ENCODE measurements at regions not wholly inside any gene's neighbourhood (a gene's known extent, or its start where the extent isn't known, plus 50 kb on each side); places are given as distances from the start of the nearest gene placed in this dataset.

GRCh38 chr5:2220741-2221140 lies 338.0 kb upstream of the IRX4 start:
- DNase-seq (ENCODE audit: low read depth in 1 of 2, low spot score in 1 of 2) = no peak

- no peak for DNase-seq (ENCODE audit: low read depth in 1 of 2, low spot score in 1 of 2)
Observed at GRCh38 chr5:2219149-2219776, 336.5 kb upstream of the IRX4 start.

- DNase-seq (ENCODE audit: low read depth in 1 of 2, low spot score in 1 of 2) = no peak
Observed at GRCh38 chr5:2217219-2217618, 334.5 kb upstream of the IRX4 start.

GRCh38 chr5:2214910-2215590 lies 332.3 kb upstream of the IRX4 start:
- DNase-seq (ENCODE audit: low read depth in 1 of 2, low spot score in 1 of 2) = no peak

- DNase-seq (ENCODE audit: low read depth in 1 of 2, low spot score in 1 of 2) = no peak
Observed at GRCh38 chr5:2213121-2213730, 330.5 kb upstream of the IRX4 start.

GRCh38 chr5:2212481-2212880 lies 329.8 kb upstream of the IRX4 start:
- no peak for DNase-seq (ENCODE audit: low read depth in 1 of 2, low spot score in 1 of 2)

- no peak for DNase-seq (ENCODE audit: low read depth in 1 of 2, low spot score in 1 of 2)
Observed at GRCh38 chr5:2208239-2208544, 325.5 kb upstream of the IRX4 start.

- DNase-seq (ENCODE audit: low read depth in 1 of 2, low spot score in 1 of 2) = no peak
Observed at GRCh38 chr5:2207416-2208238, 324.9 kb upstream of the IRX4 start.

GRCh38 chr5:2207109-2207399 lies 324.3 kb upstream of the IRX4 start:
- no peak for DNase-seq (ENCODE audit: low read depth in 1 of 2, low spot score in 1 of 2)

GRCh38 chr5:2206293-2207108 lies 323.8 kb upstream of the IRX4 start:
- DNase-seq (ENCODE audit: low read depth in 1 of 2, low spot score in 1 of 2) = no peak

- no peak for DNase-seq (ENCODE audit: low read depth in 1 of 2, low spot score in 1 of 2)
Observed at GRCh38 chr5:2205596-2206226, 323.0 kb upstream of the IRX4 start.

GRCh38 chr5:2205185-2205585 lies 322.5 kb upstream of the IRX4 start:
- DNase-seq (ENCODE audit: low read depth in 1 of 2, low spot score in 1 of 2) = no peak

GRCh38 chr5:2204366-2205184 lies 321.9 kb upstream of the IRX4 start:
- no peak for DNase-seq (ENCODE audit: low read depth in 1 of 2, low spot score in 1 of 2)

GRCh38 chr5:2203774-2204173 lies 321.0 kb upstream of the IRX4 start:
- DNase-seq (ENCODE audit: low read depth in 1 of 2, low spot score in 1 of 2) = no peak

GRCh38 chr5:2201832-2202231 lies 319.1 kb upstream of the IRX4 start:
- DNase-seq (ENCODE audit: low read depth in 1 of 2, low spot score in 1 of 2) = no peak

- no peak for DNase-seq (ENCODE audit: low read depth in 1 of 2, low spot score in 1 of 2)
Observed at GRCh38 chr5:2201421-2201820, 318.7 kb upstream of the IRX4 start.

- no peak for DNase-seq (ENCODE audit: low read depth in 1 of 2, low spot score in 1 of 2)
Observed at GRCh38 chr5:2201011-2201410, 318.3 kb upstream of the IRX4 start.

GRCh38 chr5:2200261-2200950 lies 317.7 kb upstream of the IRX4 start:
- DNase-seq (ENCODE audit: low read depth in 1 of 2, low spot score in 1 of 2) = no peak

GRCh38 chr5:2199697-2200096 lies 317.0 kb upstream of the IRX4 start:
- DNase-seq (ENCODE audit: low read depth in 1 of 2, low spot score in 1 of 2) = no peak

All from activated T-helper 1 cell treated with anti-CD3 and anti-CD28 coated beads, Interleukin-2, amount 50 U/mL, for 16 hours (primary cell).